ENCODE measurements at regions not wholly inside any gene's neighbourhood (a gene's known extent, or its start where the extent isn't known, plus 50 kb on each side); places are given as distances from the start of the nearest gene placed in this dataset.

- H3K9me3 ChIP-seq (ENCODE audit: low read depth), result no peaks in the 10 kb centered on the region
- no peaks in the 10 kb centered on the region for H3K4me1 ChIP-seq (ENCODE audit: insufficient read depth)
- H3K27me3 ChIP-seq (replicated peaks; ENCODE audit: insufficient read depth), result no peaks in the 10 kb centered on the region
- no peak overlapping the region for H3K4me2 ChIP-seq (ENCODE audit: unreplicated experiment)
- in situ Hi-C loops (cut with MboI), result no loop called here
- no peak overlapping the region for H3K4me3 ChIP-seq
- TF ChIP-seq EZH2phosphoT487 (IDR thresholded peaks at IDR 0.05; ENCODE audit: insufficient read depth, low read depth) (no peak), EZH2 (IDR thresholded peaks at IDR 0.05; ENCODE audit: insufficient read depth, poor library complexity, severe bottlenecking) (no peak)
- H2AFZ ChIP-seq, result no peak overlapping the region
- H3K79me2 ChIP-seq (ENCODE audit: insufficient read depth), result no peaks in the 10 kb centered on the region
- no peak overlapping the region for H3K9ac ChIP-seq
- no peaks in the 10 kb centered on the region for H3K9me2 ChIP-seq (ENCODE audit: insufficient read depth)
- WGBS, 2 experiments (ENCODE audit: low coverage in 1 of 2, low lambda C conversion rate in 2 of 2, missing lambda C conversion rate in 2 of 2), result 15 to 30% methylated on average over 3 of the region's 3 CpGs
- DNase-seq, result peak; percentile 2
- H3K27ac ChIP-seq, result no peak overlapping the region
- H4K20me1 ChIP-seq (ENCODE audit: insufficient read depth), result no peaks in the 10 kb centered on the region
- no peaks in the 10 kb centered on the region for H3F3A ChIP-seq (ENCODE audit: insufficient read depth)
- no peaks in the 10 kb centered on the region for H3K36me3 ChIP-seq (ENCODE audit: low read depth)
Measured at GRCh38 chr4:155094201-155094820, 114.1 kb upstream of the NPY2R start.

- H3K4me1 ChIP-seq (ENCODE audit: insufficient read depth), result no peaks in the 10 kb centered on the region
- H3K4me3 ChIP-seq, result no peak overlapping the region
- H3K9ac ChIP-seq, result no peak overlapping the region
- H4K20me1 ChIP-seq (ENCODE audit: insufficient read depth), result no peaks in the 10 kb centered on the region
- H2AFZ ChIP-seq, result no peak overlapping the region
- H3K9me2 ChIP-seq (ENCODE audit: insufficient read depth), result no peaks in the 10 kb centered on the region
- no peak for DNase-seq
- in situ Hi-C loops (cut with MboI), result no loop called here
- no peak overlapping the region for H3K4me2 ChIP-seq (ENCODE audit: unreplicated experiment)
- no peak overlapping the region for H3K27ac ChIP-seq
- H3K27me3 ChIP-seq (replicated peaks; ENCODE audit: insufficient read depth), result no peaks in the 10 kb centered on the region
- TF ChIP-seq EZH2 (IDR thresholded peaks at IDR 0.05; ENCODE audit: insufficient read depth, poor library complexity, severe bottlenecking) (no peak), EZH2phosphoT487 (IDR thresholded peaks at IDR 0.05; ENCODE audit: insufficient read depth, low read depth) (no peak)
- H3F3A ChIP-seq (ENCODE audit: insufficient read depth), result no peaks in the 10 kb centered on the region
- H3K79me2 ChIP-seq (ENCODE audit: insufficient read depth), result no peaks in the 10 kb centered on the region
- no peaks in the 10 kb centered on the region for H3K9me3 ChIP-seq (ENCODE audit: low read depth)
- WGBS, 2 experiments (ENCODE audit: low coverage in 1 of 2, low lambda C conversion rate in 2 of 2, missing lambda C conversion rate in 2 of 2), result 32 to 47% methylated on average over 1 of the region's 1 CpG
- no peaks in the 10 kb centered on the region for H3K36me3 ChIP-seq (ENCODE audit: low read depth)
Measured at GRCh38 chr4:155099231-155099630, 109.2 kb upstream of the NPY2R start.

DNA sequence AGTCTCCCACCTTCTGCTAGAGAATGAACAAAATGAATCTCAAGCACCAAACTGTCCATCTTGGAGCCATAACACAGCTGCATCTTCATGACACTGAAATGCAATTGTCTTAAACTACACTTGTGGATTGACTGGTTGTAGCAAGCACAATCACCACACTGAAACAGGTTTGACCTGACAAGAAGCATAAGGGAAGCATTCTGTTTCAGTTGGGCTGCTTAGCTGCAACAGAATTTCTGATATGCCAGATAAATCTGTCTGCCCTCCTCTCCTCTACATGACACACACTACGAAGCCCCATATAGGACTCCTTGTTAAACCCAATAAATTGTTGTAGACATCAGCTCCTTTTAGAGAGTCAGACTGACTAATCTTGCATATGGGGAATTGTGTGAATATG is 101.8 kb upstream of the NPY2R start:
- Histone ChIP-seq H3K4me2 (ENCODE audit: unreplicated experiment) (no peak overlapping the region), H3K4me3 (no peak overlapping the region), H3K27me3 (replicated peaks; ENCODE audit: insufficient read depth) (no peaks in the 10 kb centered on the region), H4K20me1 (ENCODE audit: insufficient read depth) (no peaks in the 10 kb centered on the region), H3K9me2 (ENCODE audit: insufficient read depth) (no peaks in the 10 kb centered on the region), H3K4me1 (ENCODE audit: insufficient read depth) (no peaks in the 10 kb centered on the region), H3K9me3 (ENCODE audit: low read depth) (no peaks in the 10 kb centered on the region), H3K9ac (no peak overlapping the region), H3K79me2 (ENCODE audit: insufficient read depth) (no peaks in the 10 kb centered on the region), H2AFZ (no peak overlapping the region), H3F3A (ENCODE audit: insufficient read depth) (no peaks in the 10 kb centered on the region), H3K27ac (no peak overlapping the region), H3K36me3 (ENCODE audit: low read depth) (no peaks in the 10 kb centered on the region)
- no peak for DNase-seq
- in situ Hi-C loops (cut with MboI), result no loop called here
- TF ChIP-seq EZH2 (IDR thresholded peaks at IDR 0.05; ENCODE audit: insufficient read depth, poor library complexity, severe bottlenecking) (no peak), EZH2phosphoT487 (IDR thresholded peaks at IDR 0.05; ENCODE audit: insufficient read depth, low read depth) (no peak)
- 4% methylated on average over 1 of the region's 1 CpG for WGBS, 2 experiments (ENCODE audit: low coverage in 1 of 2, low lambda C conversion rate in 2 of 2, missing lambda C conversion rate in 2 of 2)

- 4 to 5% methylated on average over 3 of the region's 3 CpGs for WGBS, 2 experiments (ENCODE audit: low coverage in 1 of 2, low lambda C conversion rate in 2 of 2, missing lambda C conversion rate in 2 of 2)
- no peaks in the 10 kb centered on the region for H3K36me3 ChIP-seq (ENCODE audit: low read depth)
- TF ChIP-seq EZH2phosphoT487 (IDR thresholded peaks at IDR 0.05; ENCODE audit: insufficient read depth, low read depth) (no peak), EZH2 (IDR thresholded peaks at IDR 0.05; ENCODE audit: insufficient read depth, poor library complexity, severe bottlenecking) (no peak)
- H3K9me2 ChIP-seq (ENCODE audit: insufficient read depth), result no peaks in the 10 kb centered on the region
- H3K27me3 ChIP-seq (replicated peaks; ENCODE audit: insufficient read depth), result no peaks in the 10 kb centered on the region
- H3K4me3 ChIP-seq, result no peak overlapping the region
- H3F3A ChIP-seq (ENCODE audit: insufficient read depth), result no peaks in the 10 kb centered on the region
- H2AFZ ChIP-seq, result no peak overlapping the region
- H4K20me1 ChIP-seq (ENCODE audit: insufficient read depth), result no peaks in the 10 kb centered on the region
- DNase-seq, result no peak
- H3K27ac ChIP-seq, result no peak overlapping the region
- H3K79me2 ChIP-seq (ENCODE audit: insufficient read depth), result no peaks in the 10 kb centered on the region
- no peaks in the 10 kb centered on the region for H3K9me3 ChIP-seq (ENCODE audit: low read depth)
- no peaks in the 10 kb centered on the region for H3K4me1 ChIP-seq (ENCODE audit: insufficient read depth)
- in situ Hi-C loops (cut with MboI), result no loop called here
- H3K9ac ChIP-seq, result no peak overlapping the region
- no peak overlapping the region for H3K4me2 ChIP-seq (ENCODE audit: unreplicated experiment)
Measured at GRCh38 chr4:155107059-155107458, 101.4 kb upstream of the NPY2R start.

GRCh38 chr4:155114790-155115189 is 93.6 kb upstream of the NPY2R start:
- Histone ChIP-seq H4K20me1 (ENCODE audit: insufficient read depth) (no peaks in the 10 kb centered on the region), H3K4me2 (ENCODE audit: unreplicated experiment) (no peak overlapping the region), H3K27me3 (replicated peaks; ENCODE audit: insufficient read depth) (no peaks in the 10 kb centered on the region), H3K9ac (no peak overlapping the region), H3K9me3 (ENCODE audit: low read depth) (no peaks in the 10 kb centered on the region), H3K36me3 (ENCODE audit: low read depth) (no peaks in the 10 kb centered on the region), H3K79me2 (ENCODE audit: insufficient read depth) (no peaks in the 10 kb centered on the region), H3F3A (ENCODE audit: insufficient read depth) (no peaks in the 10 kb centered on the region), H2AFZ (no peak overlapping the region), H3K4me3 (no peak overlapping the region), H3K27ac (no peak overlapping the region), H3K9me2 (ENCODE audit: insufficient read depth) (no peaks in the 10 kb centered on the region), H3K4me1 (ENCODE audit: insufficient read depth) (no peaks in the 10 kb centered on the region)
- no peak for DNase-seq
- TF ChIP-seq EZH2 (IDR thresholded peaks at IDR 0.05; ENCODE audit: insufficient read depth, poor library complexity, severe bottlenecking), result no peak
- TF ChIP-seq EZH2phosphoT487 (IDR thresholded peaks at IDR 0.05; ENCODE audit: insufficient read depth, low read depth), result no peak
- in situ Hi-C loops (cut with MboI), result no loop called here
